DMS153 treated with DMSO at 0.1 percent for 48 hours (cell line): ENCODE measurements at regions not wholly inside any gene's neighbourhood (a gene's known extent, or its start where the extent isn't known, plus 50 kb on each side); places are given as distances from the start of the nearest gene placed in this dataset.

Source experiments
- DNase-seq: peaks from one replicate; lab custom pipeline; 2025; ENCODE audit not compliant: unreplicated experiment; lab: John Stamatoyannopoulos, UW

DNA sequence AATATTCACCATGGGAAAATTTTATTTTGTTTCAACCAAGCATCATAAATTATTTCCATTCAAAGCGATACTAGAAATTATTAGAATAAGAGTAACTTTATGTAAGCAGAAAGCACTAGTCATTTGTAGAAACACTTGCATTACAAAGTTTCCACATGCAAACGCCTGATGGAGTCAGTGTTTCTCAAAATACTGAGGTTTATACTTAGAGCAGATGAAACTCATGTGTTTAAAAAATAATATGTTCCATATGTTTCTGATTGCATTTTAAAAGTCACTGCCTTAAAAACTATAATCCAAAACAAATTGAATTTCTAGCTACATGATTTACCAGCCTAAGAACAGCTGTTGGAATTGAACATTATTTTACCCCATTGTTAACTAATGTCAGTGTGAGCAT lies 1246.4 kb downstream of the SLC16A7 start:
- no peak for DNase-seq

DNA sequence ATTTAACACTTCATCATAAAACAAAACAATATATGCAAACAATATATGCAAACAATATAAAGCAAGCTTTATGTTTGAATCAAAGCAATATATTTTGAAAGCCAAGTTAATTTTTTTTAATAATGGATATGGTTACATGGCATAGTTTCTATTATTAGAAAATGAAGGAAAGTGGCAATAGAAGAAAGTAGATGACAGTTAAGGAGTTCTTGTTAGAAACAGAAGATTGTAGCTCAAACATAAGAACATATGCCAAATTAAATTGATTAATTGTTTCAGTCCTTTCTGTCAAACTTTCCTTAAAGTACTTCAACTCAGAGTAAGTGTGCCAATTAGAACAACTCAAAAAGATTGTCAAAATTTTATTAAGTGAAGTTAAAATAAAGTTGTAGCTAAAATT lies 1248.3 kb downstream of the SLC16A7 start:
- no peak for DNase-seq

DNA sequence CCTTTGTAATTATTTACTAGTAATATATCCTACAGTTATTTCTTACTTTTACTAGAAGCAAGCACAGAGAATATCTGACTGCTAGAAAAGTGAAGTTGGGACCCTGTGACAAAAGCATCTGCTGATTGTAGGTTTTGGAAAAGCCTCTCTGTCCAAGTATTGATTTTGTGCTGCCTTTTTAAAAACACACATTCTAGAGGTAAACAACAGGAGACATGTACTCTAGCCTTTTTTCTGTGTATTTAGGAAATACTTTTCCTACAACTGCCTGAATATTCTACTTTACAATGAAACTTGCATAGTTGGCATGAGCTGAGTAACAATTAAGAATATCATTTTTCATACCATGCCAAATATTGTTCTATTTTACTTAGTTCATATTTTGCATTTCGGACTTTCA lies 1249.0 kb downstream of the SLC16A7 start:
- no peak for DNase-seq

DNA sequence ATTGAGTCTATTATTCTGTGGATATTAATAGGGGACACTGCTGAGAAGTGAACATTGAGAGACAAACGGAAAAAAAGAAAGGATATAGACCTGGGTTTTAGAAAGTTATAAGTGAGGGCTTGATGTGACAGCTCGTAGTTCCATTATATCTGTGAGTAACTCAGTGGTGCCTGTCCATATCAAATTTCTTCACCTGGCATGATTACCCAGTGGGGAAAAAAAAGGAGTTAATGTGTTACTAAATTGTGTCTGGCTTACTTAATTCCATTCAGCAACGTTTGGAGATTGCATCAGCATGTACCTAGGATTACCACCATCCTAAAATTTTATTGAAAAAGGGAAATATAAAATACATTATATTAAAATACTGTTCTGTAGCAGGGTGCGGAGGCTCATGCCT lies 1249.9 kb downstream of the SLC16A7 start:
- DNase-seq: no peak

DNA sequence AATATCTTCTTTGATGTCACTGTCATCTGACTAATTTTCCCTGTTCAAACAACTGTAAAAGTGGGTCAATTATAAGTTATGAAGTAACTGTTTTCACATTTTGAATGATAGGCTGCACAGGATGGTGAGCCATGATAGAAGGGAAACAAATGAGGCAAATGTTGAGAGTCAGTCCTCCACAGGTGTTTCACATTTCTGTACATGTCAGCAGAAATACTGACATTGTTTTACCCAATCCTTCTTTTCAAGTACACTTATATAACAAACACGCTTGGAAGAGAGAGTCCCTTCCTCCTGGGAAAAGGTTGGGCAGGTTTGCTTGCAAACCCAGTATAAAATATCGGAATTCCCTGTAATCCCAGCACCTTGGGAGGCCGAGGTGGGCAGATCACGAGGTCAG lies 1251.5 kb downstream of the SLC16A7 start:
- no peak for DNase-seq

DNA sequence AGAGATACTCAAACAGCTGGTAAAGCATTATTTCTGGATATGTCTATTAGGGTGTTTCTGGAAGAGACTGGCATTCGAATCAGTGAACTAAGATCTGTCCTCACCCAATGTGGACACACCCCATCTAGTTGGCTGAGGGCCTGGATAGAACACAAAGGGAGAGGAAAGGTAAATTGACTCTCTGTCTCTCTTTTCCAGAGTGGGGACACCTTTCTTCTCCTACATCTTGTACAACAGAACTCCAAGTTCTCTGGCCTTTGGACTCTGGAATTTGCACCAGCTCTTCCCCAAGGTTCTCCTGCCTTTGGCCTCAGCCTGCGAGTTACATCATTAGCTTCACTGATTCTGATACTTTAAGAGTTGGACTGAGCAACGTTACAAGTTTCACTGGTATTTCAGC lies 1253.9 kb downstream of the SLC16A7 start:
- DNase-seq: no peak

DNA sequence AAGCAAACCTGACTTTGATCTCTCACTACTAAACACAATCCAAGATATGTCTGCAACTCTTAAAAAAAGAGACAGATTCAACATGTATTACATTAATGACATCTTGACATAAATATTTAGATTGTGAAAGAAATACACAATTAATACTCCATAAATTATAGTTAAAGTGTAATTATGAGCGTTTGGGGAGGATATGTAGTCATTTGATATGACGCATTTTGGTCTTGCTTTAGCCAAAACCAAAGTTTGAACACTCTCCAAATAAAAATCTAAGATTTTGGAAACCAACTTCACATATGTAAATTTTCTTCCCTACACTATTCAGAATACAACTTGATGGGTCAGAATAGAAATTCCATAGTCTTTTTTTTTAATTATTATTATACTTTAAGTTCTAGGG lies 1257.6 kb downstream of the SLC16A7 start:
- DNase-seq: no peak

DNA sequence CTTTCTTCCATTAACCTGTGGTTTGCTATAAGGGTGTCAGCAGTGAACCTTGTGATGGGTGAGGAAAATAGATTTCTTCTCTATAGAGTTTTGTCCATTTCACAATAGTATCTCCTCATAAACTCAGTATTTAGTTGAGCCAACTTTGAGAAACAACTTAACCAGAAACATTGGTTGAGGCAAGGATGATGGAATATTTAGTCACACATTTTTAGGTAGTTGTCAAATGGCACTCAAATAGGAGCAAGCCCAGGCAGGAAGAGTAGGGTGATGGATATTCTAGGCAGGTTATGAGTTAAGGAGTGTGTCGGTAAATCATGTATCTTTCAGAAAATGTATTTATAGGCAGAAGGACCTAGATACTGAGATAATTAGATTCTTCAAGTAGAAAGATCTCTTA lies 1267.6 kb downstream of the SLC16A7 start:
- DNase-seq: no peak

DNA sequence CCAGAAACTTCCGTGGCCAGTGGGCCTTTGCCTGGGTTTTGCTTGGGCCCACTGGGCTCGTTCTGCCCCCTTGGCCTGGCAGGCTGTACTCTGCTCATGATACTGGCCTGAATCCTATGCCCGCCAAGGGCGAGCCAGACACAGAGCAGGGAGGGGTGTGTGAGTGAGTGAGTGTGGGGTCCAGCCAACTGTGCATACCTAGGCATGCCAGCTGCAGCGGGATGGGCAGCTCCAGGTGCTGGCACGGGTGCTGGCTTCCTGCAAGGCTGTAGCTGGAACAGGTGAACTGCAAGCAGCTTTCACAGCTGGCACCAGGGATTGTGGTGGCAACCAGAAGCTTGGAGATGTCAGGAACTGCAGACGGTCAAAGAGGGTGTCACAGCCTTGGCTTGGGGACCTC lies 1276.4 kb downstream of the SLC16A7 start:
- DNase-seq: no peak

DNA sequence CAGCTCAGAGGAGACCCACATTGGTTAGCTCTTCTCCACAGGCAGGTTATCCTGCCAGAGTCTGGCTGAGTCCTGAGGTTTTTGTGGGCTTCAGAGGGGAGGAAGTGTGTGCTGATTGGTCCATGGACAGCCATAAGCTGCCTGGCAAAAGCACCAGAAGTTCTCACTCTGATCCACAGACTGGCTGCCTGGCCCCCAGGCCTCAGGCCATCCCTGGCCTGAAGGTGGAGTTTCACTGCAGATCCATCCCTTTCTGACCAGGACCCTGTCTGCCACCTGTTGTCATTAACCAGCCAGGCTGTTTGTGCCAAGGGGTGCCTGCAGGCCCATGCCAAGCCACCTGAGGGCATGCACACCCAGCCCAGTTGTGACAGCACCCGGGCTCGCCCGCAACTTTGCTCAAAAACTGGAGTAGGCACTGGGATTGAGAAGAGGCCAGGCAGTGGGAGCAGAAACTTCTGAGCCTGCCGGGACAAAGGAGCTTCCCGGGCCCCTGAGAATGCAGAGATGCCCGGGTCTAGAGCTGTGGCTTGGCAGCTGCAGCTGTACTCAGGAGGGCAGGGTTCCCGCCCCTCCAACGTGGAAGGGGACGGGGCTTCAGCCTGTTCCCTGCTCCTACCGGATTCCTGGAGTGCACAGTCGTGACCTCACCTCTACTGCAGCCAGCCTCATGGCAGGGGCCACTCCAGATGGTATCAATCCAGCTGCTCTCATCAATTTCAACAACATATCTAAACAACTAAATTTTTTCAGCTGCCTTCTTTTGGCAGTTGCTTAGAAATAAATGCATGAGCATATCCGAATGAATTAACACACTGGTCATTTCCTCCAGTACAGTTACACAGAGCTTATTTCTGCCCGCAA lies 1277.3 kb downstream of the SLC16A7 start:
- no peak for DNase-seq

DNA sequence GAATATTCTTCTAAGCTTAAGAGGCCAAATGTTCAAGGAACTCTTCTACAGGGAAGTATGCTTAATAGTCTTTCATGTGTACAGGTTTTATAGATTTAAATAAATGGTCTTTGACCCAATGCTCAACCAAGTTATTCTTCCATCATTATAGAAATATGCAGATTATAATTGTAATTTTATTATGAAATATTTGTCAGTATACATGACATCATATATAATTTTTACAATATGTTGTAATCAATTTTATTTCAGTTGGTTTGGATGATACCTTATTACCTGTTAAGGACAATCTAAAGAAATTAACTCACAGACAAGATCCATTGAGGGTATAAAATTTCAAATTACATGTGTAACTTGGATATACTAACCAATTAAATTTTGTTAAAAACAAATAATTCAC lies 1278.3 kb downstream of the SLC16A7 start:
- no peak for DNase-seq

DNA sequence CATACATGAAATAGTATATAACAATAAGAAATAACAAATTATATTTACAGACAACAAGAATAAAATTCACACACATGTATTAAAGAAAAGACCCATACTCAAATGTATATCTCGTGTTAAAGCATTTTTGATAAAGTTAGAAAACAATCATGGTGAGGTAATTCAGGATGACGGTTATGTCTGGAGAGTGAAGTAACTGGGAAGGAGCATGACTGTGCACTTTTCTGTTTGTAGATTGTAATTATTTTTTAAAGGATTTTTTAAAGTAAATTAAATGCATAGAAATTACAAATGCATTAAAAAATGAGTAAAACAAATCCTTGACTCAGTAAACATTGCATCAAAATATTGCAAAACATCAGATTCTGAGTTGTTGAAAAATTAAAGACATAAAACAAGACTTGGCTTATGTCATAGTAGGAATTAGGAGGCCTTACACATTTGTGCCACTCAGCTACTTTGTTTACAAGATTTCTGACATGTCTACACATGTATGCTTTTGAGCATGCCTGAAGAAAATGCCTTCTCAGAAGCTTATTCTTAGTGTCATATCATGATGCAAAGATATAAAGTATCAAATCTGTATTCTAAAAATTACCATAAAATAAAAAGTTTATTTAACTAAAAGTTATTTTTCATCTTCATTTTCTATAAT lies 1325.1 kb downstream of the SLC16A7 start:
- DNase-seq: no peak

DNA sequence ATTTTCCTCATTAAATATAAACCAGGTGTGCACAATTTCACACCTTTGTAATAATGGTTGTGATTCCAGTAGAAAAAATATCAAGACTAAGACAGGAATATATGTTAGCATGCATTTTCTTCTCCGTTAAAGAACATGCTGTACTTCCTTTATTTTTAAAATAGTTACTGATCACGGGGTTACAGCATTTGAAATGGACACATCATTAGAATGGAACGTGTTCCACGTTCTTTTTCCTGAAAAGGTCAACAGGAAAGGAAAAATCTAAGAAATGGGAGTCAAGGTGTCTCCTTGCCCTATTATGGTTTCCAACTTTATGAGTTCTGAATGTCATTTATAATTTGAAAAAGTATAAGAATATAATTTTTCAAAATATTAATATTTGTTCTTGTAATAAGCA lies 1325.7 kb downstream of the SLC16A7 start:
- no peak for DNase-seq

DNA sequence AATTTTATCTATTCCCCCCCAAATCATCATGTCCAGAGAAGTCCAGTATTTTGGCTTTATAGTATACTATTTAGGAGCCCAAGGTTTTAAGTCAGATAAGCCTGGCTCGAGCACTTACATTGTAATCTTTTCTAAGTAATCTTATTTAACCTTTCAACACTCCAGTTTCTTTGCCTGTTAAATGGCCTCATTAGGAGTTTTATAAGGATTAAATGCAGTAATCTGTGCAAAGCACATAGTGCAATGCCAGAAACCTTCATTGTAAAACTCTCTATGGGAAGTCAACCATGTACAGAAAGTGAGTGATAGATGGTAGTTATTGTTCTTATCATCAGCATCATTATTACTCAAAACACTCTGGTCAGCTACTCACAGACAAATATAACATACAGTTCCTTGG lies 1330.4 kb downstream of the SLC16A7 start:
- no peak for DNase-seq

DNA sequence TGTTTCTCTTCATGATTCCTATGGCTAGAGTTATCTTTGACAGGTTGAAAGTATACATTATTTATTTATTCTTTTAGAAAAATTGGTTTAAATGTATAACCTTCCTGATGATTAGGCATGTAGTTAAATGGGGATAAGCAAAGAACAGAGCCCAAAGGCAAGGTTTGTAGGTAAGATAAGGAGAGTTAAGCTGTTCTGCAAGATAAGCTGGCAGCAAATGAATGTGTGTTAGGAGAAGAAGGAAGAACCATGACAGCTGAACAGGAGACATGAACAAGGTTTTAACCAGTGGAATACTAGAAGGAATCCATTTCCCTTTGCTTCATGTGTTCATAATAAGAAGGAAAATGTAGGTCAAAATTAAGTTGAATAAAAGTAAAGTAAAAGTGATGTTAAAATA lies 1330.1 kb upstream of the USP15 start:
- no peak for DNase-seq

DNA sequence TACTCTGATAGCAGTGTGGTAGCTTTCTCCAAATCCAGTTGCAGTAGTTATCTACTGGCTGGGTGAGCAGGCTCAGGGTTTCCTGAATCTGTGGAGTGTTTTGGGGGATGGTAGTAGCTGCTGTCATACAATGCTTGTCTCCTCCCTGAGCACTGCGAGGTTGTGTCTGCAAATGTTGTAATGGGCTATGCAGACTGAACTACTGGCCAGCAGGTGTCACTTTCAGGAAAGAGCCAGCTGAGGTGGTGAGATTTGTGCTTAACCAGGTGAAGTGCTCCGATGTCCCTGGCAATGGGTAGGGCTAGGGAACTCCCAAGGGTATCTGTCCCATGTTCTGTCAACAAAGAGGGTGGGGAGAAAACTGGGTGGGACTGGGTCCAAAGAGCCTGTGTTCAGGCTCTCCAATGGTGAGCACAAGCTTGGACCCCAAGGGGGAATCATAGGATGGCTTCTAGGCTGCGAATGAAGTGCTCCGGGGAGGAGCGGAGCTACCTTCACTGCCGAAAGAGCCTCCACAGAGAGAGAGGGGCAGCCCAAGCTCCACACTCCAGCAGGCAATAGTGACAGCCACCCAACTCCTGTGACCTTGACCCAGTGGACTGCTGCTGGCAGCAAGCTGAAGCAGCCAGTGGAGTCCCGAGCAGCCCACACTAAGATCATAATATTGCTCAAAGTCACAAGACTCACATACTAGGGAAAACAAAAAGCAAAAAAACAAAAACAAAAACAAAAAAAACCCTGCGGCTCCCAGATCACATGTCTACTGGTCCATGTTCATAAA lies 1324.0 kb upstream of the USP15 start:
- DNase-seq: no peak

DNA sequence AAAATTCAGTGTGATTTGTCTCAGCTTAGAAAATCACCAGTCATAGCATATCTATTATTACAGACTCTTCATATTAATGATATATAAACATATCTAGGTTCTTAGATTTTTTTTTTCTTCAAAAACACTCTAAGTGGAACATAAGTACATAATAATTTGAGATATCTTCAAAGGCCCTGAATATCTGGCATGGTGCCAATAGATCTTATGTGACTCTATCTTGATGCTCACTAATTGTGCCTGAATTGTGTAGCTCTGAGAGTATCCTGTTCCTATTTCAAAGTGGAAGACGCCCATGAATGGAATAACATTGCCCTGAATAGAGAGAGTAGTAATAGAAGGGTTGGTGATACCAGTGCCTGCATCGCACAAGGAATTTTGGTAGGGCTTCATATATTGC lies 1312.7 kb upstream of the USP15 start:
- DNase-seq: no peak

DNA sequence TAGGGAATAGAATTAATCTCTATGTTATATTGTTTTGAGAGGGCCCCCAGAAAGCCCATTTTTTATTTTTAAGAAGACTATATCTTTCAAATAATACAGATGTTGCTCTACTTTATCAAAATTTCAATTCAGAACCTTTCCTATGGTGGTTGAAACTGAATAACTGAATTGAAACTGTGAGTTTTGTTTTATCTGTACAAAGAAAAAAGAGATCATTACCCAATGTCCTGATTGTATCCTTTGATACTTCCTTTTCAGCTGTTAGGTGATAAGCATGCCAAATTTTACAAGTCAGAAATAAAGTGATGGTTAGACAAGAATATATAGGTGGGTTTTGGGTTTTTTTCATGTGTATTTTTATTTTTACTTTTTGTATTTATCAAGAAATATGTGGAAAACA lies 1293.1 kb upstream of the USP15 start:
- DNase-seq: no peak

DNA sequence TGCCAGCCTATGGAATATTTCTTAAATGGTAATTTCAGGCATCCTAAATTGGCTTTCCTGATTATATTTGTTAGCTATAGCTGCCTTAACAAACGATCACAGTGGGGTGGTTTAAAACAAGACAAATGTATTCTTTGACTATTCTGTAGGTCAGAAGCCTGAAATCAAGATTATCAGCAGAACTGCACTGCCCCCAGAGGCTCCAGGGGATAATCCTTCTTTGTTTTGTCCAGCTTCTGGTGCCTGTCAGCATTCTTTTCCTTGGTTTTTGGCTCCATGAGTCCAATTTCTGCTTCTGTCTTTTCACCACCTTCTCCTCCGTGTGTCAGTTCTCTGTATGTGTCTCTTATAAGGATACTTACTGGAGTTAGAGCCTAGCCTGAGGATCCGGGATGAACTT lies 1282.2 kb upstream of the USP15 start:
- no peak for DNase-seq

DNA sequence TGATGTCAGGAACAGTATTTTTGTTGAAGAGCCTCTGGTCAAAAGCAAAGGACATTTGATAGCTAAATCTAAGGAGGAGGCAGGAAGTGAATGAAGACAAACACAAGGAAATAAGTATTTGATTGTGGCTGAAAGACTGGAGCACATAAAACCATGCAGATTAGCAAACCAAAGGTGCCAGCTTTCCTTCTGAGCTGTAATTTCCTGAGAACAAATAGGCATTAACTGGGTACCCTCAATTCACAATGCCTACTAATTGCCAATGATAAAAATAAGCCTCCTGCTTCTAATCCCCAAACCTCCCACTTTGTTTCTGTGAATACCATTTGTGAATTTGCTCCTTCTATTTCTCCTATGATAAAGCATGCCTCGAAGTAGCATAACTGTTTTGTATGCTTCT lies 1279.6 kb upstream of the USP15 start:
- DNase-seq: no peak

DNA sequence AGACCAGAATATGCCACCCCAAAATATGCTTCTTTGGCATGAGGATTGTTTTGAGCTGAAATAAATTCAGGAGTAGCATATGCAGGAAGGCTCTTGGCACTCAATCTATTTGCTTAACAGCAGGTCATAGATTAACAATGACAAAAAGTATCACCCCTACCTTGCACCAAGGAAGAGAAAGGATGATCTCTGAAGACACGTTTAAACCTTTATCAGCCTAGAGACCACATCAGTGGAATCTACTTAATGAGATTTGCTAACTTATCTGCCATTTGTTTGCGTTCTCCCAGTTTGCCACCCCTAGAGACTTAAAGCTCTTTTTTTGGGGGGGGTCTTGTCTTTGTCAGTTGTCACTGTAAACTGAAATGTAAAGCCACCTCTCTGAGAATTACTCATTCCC lies 1278.7 kb upstream of the USP15 start:
- DNase-seq: no peak

DNA sequence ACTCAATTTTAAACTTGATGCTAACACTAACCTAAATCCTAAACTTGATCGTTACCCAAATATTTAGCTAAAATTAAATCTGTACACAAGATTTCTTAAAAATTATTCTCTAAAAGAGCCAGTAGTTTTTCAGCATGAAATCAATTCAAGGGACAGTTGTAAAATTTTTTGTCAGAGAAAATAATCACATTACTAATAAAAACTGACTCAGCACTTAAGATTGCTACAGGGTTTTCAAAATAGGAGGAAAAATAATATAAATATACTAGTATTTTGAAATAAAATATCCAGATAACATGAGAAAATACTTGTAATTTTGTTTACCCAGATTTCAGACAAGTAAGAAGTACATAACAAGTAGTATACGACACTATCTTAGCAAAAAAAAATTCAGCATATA lies 1268.1 kb upstream of the USP15 start:
- DNase-seq: no peak
